Erythroblast (primary cell): ENCODE measurements at regions not wholly inside any gene's neighbourhood (a gene's known extent, or its start where the extent isn't known, plus 50 kb on each side); places are given as distances from the start of the nearest gene placed in this dataset.

ENCODE experiments used
- GATA1 ChIP-seq: IDR thresholded peaks from 2 replicates; pipeline ENCODE4 v1.6.1; 2011; ENCODE audit warnings: low read depth, mild to moderate bottlenecking, control low read depth, low read length, moderate library complexity
- POLR2A ChIP-seq: IDR thresholded peaks from 2 replicates; pipeline ENCODE4 v1.6.1; 2011; ENCODE audit warnings: mild to moderate bottlenecking, low read length

DNA sequence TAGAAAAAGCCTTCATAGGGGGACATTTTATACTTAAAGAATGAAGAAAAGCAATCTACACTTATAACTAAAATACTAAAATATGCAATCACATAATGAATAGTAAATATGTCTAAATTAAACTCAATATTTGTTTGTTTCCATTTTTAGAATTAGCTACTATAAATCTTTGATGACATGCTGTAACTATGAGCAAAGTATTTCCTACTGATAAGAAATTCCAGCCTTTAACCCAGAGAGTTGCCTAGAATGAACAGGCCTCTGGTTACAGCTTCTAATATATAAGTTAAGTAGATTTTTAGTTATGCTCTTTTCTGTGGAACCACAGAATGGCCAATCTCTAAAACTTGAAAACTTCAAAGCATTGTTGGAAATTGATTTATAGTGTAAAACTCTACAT lies 1465.6 kb upstream of the ZEB2 start:
- no peak for TF ChIP-seq POLR2A
- no peak for TF ChIP-seq GATA1
